GM19397 (cell line): ENCODE measurements at regions not wholly inside any gene's neighbourhood (a gene's known extent, or its start where the extent isn't known, plus 50 kb on each side); places are given as distances from the start of the nearest gene placed in this dataset.

Experiments
- ATAC-seq: cut with Tn5 transposase; IDR thresholded peaks from one replicate; pipeline ENCODE4 v1.9.1; 2021; ENCODE audit warnings: mild to moderate bottlenecking, moderate library complexity; ENCODE audit not compliant: unreplicated experiment

DNA sequence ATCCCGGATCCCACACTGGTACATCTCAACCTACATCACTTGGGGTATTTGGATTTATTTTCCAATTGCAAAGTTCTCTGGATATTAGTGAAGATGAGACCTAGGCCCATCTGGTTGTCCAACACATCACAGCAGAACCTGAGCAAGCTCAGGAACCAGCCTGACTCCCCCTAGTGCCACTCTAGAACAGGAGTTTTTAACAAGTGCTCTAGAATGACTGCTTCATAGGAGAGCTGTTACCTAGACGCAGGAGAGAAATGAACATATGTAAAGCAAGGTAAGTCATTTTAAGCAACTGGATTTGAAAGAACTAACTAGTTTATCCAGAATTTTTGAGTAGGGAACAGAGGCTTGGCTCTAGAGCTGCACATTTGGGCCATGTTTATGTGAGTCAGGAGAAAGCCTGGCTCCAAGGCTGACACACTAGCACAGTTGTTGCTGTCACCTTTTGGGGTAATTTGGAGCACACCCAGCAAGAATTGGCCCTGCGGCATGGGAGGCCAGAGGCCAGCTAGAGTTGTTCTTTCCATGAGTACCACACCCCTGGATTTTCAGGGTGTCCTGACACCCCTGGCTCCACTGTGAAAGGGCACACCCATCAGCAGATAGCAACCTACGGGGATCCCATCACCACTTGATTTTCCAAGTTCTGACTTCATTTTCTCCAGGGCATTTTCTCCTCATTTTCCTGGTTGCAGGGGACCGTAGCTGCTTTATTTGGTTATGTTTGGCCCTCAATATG is 110.9 kb upstream of the LPAR1 start:
- peak; percentile 59 for ATAC-seq

DNA sequence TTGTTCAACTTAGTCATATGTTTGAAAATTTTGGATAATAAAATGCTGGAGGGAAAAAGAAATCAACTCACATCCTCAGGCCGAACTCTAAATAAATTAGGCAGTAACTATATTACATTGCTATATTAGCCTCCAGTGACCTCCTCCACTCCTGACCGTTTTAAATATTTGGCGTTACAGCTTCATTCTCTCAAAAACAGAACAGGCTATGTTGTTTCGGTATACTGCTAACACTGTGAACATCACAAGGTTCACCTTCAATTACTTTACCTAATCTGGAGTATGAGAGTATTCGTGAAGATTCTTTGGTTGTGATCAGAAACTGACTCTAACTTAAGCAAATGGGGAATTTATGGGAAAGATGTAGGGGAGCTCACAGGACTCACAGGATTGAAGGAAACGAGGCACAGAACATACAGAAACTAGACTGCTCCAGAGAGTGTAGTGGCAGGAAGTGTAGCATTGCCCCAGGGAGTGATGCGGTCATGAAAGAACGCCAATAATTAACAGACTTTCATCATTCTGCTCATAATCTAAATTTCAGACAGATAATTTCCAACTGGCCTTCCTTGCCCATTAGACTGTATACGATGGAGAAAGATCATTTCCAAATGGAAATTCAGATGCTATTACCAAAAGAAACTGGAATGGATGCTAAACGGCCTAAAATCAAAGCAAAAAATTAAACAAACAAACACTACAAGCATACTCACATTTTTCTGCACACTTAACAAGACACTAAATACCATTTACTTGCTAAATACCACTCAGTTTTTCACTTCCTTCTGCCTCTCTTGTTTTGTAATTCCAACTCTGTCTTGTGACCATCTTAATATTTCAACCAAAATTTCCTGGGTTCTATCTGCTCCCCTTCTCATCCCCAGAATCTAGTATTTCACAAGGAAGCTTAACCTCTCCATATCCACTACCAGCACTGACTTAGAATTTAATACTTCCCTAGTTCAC is 110.1 kb upstream of the LPAR1 start:
- ATAC-seq, result peak; percentile 65

DNA sequence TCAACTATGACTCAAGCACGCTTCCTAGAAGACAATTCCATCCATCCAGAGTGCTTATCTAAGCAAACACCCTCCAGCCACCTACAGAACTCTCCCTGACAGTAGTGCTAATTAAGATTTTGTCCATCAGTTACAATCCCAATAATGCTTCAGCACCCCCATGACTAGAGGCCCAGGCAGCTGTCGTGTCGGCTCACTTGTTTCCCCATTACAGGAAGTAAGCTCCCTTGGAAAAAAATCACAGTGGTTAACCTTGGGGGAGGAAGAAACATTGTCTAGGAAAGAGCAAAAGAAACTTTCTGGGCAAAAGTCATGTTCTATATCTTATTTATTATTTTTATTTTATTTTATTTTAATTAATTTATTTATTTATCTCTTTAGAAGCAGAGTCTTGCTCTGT is 108.8 kb upstream of the LPAR1 start:
- no peak for ATAC-seq

DNA sequence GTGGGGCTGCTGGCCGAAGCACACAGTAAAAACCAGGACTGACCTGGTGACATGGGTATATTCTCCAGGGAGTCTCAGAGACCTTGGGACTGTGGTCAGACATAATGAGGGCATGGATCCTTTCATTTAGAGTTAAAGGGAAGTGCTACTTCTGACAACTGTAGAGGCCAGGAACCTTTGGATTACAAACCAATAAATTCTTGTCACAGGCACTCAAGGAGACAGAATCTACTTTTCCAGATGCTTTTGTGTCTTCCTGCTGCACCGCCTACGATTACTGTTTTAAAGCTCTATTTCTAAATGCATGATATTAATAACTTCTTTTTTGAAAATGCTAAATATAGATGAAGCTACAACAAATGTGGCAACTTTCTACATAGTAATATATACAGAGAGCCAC is 106.5 kb upstream of the LPAR1 start:
- no peak for ATAC-seq

DNA sequence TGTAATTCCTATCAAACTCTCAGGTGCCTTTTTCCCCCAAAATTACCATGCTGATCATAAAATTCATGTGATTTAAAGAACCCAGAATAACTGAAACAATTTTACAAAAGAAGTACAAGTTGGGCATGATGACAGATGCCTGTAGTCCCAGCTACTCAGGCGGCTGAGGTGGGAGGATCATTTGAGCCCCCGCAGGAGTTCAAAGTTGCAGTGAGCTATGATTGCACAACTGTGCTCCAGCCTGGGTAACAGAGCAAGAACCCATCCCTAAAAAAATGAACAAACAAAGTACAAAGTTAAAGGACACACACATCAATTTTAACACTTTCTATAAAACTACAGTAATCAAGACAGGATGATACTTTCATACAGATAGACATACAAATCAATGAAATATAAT is 97.9 kb upstream of the LPAR1 start:
- ATAC-seq, result no peak

DNA sequence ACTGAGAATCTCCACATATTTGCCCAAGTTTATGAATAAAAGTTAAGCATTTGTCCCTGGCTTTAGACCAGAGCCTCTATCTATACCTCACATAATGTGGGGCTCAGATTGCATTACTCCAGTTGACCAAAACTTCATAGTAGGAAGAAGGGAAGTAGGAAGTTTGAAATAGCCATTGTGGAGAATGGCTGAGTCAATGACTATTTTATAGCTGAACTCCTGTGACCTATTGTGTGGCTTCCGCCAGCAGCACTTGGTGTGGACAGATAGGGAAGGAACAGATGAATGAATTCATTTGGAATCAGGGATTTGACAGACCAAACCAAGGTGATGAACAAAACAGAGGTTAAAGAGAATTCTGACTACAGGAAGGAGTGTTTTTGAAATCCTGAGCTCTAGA is 92.9 kb upstream of the LPAR1 start:
- no peak for ATAC-seq

DNA sequence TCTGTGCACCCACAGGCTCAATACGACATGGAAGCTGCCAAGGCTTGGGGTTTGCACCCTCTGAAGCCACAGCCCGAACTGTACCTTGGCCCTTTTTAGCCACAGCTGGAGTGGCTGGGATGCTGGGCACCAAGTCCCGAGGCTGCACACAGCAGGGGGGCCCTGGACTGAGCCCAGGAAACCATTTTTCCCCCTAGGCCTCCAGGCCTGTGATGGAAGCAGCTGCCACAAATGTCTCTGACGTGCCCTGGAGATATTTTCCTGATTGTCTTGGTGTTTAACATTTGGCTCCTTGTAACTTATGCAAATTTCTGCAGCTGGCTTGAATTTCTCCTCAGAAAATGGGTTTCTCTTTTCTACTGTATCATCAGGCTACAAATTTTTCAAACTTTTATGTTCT is 82.3 kb upstream of the LPAR1 start:
- ATAC-seq, result no peak

DNA sequence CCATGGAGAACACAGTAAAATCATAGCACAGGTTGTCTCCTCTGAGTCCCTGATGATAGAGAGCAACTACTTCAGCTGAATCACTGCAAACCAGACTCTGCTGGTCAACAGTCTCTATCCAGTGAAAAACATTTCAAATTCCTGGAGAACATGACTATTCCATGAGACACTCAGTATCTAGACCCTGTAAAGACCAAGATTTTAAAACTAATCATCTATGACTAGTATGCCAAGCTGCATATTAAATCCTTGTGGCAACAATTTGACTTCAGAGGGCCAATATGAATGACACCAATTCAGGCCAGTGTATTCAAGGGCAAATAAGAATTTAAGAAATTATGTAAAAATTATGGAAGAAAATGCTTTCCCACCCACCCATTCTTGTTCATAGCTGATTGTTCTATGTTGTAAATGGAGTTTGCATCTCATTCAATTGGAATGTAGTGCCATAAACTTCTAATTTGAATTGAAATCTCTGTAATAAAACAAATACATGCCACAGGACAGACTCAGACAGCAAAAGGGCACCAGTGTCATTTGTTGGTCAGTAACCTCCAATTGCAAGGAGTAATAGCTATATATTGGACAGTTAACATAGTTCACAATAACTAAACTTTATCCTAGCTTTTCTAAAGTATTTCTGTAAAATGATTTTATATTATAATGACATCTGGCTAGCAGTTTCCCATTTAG is 80.1 kb upstream of the LPAR1 start:
- ATAC-seq, result no peak

DNA sequence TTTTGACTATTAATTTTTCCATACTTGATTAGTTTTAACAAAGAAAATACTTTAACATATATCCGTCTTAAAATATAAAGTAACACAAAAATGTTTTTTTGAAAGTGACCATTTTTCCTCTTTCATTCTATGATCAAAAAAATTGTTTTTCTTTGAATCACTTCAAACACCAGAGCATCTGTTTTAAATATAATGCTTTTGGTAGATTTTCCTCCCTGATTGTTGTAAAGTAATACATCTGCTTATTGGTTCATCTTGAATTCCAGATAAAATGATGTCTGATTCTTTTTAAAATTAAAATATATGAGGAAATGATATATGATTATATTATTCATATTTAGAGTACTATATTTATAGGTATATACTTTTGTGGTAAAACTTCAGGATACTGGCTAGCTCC is 76.2 kb upstream of the LPAR1 start:
- no peak for ATAC-seq

DNA sequence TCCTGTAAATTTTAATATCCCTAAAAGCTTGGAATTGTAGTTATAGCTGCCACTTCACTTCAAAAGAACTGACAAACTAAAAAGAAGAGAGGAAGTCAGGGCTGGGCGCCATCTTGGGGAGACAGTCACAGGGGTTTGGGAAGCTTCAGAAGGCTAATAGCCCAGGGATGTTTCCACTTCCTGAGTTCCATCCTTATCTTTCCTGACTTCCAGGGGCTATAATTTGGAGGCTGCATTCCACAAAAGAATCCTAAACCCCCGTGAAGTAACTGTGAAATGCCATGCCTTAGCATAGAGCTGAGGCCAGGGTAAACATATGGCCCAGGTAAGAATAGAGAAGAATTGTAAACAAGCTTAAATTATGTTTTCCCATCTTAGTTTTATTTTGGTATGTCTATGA is 75.4 kb upstream of the LPAR1 start:
- no peak for ATAC-seq

DNA sequence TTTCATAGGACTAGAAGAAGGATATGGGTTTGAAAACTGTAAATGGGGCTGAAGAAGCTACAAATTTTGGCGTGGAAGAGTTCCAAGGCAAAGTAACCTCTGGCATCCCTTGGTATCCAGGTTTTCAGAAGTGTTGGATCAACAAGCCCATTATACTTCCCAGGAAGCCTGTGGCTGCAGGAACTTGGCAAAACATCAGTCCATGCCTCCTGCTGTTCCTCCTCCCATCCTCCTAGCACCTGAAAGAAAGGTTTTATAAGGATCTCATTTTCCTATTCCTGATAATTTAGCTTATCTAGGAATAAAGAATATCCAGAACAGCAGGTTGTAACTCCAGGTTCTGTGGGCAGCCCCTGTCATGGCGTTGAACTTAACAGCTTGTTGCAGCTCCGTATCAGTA is 72.5 kb upstream of the LPAR1 start:
- no peak for ATAC-seq

DNA sequence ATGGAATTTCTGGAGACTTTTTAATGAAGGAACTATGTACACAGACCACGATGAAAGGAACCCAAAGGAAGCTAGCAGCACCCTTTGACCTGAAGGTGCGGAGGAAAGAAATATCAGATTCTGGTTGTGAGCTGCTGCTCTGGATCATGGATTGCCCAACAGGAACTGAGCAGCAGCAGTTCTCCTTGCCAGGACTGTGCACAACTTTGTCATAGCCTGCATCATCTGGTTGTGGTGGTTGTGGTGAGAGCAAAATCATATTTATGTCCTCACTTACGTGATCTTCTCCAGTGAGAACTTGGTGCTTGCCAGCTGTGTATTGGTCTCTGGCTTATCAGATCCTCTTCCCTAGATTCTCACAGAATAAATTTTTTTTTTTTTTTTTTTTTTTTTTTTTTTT is 70.7 kb upstream of the LPAR1 start:
- no peak for ATAC-seq

DNA sequence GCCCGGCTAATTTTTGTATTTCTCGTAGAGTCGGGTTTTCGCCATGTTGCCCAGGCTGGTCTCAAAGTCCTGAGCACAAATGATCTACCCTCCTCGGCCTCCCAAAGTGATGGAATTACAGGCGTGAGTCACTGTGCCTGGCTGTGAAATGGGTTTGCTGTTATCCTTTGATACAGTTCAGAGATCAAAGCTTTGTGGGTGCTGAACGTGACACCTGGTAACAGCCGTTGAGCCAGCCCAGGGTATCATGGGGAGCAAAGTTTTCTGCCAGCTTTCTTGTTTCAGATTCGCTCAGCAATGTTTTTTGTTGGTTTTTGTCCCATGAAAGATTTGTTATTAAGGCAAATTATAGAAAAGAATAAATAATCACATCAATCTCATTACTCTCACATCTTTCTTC is 68.9 kb upstream of the LPAR1 start:
- no peak for ATAC-seq

DNA sequence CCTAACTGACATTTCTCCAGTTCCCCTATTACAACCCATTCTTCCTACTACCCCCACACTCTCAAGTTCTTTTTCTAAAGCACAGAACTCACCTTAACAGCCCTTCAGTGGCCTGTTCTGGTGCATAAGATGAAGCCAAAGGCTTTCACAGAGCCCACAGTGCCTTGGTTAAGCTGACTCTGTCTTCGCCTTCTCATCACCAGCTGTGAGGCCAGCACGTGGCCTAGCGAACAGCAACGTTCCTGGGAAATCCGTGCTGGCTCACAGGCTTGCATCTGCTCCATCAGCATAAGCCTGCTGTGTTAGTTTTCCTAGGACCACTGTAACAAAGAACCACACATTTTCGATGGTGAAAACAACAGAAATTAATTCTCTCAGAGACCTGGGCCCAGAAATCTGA is 67.9 kb upstream of the LPAR1 start:
- no peak for ATAC-seq

DNA sequence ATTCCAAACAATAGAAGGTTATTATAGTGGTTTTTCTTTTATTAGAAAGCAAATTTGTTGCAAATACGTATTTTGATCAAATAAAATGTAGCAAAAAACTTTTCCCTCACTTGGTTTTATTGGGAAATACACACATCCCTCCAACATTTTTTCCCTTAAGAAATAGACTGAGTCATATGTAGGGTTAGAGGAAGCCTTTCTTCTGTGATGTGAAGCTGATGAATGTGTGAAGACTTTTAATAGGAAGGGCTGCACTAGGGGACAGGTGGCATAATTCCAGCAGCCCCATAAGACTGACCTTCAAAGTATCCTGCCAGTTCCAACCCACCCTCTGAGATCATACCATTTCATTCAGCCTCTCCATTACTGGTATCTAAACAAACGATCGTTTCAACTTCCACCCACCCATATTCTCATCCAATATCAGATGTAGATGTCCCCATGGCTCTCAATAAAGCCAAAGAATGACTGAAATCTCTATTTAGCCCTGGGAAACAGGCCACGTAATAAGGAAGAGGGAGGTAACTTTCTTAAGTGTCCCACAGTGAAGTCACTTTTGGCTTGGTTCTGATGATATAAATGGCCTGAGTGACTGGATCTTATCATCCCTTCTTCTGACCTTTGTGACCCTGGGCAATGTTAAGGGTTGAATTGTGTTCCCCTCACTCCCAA is 64.7 kb upstream of the LPAR1 start:
- no peak for ATAC-seq

DNA sequence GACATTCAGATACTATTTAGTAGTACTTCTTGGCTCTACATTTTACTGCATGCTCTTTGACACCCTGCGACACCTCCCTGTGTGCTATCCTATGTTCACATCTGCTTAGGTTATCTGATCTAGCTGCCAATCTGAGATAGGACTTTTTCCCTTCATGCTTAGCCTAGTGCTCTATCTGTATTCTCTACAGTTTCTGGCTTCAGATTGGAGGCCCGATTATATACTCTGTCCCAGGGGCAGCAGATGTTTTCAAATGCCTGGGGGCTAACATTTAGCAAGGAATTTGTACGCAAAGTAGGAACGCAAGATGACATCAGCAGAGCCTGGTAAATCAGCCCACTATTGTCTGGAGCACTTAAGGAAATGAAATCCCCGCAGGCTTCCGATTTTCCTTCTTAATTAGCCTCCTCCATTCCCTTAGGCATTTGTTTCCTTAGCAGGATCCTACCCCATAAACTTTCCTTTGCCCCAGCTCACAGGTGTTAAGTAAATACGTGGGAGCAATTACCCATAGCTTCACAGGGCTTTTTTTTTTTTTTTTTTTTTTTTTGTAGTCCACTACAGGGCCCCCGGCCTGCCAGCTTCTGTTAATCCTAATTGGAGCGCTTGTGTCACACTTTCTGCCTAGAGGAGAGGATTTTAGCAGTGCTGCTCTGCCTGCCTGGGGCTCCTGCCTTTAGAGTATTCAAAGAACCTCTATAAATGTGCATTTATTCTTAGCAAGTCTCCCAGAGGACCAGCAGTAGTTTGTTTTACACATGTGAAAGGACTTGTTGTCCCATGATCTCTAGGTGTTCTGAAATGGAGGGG is 61.1 kb upstream of the LPAR1 start:
- no peak for ATAC-seq

DNA sequence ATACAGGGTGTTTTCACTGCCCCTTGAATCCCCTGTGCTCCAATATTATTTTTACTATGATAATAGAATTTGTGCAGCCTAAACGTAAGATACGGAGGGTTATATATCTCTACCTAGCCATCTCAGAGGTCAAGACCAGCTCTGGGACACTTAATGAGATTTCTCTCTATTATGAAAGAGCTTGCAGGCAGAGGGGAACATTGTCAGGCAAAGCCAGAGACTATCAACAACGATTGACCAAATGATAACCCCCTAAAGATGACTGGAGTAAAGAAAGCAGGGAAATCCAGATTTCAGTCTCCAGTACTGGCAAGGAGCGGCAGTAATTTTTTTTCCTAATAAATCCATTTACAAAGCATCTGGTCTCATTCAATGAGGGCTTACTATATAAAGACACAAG is 59.8 kb upstream of the LPAR1 start:
- no peak for ATAC-seq

DNA sequence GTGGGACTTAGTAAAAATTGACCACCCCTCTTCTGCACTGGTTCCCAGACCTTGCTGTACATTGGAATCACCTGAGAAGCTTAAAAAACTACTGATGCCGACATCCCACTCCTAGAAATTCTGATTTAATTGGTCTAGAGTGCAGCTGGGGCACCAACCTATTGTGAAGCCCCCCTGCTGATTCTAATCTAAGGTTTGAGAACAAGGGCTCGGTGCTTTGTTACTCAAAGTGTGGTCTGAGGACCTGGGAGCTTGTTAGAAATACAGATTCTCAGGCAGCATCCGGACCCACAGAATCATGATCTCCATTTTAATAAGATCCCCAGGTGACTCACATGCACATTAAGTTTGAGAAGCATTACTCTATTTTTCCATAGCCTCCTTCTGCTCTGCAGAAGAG is 57.8 kb upstream of the LPAR1 start:
- ATAC-seq, result no peak

DNA sequence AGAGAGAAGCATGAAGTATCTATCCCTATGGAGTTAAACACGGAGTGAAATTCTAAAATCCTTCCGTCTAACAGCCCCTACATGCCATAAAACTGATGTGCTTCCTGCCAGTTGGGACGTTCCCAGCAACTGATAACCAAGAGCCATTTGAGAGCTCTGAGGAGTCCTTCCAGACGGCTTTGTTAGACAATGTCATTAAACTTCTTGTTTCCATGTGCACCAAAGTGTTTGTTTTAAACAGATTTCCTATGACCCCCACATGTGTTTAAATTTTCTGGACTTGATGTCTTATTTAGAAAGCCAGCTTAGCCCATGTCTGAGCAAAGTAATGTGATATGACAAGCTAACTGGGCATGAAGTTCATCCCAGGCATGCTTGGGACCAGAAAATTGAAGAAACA is 57.2 kb upstream of the LPAR1 start:
- ATAC-seq, result no peak

DNA sequence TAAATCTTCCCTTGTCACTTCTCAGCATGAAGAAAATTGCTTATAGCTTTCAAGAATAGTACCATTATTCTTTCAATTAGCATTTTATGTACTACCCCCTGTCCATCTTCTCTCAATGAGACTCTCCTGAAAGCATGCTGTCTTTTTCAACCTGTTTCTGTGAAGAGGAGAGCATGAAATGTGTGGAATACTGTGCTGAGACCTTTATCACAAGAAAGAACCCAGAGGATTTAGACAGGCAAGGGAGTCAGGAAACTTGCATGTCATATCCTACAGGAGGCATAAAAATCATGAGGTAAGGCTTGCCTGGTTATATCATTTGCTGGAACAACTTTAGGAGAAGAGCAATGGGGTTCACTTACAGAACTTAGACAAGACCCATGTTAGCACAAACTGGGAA is 56.7 kb upstream of the LPAR1 start:
- ATAC-seq, result no peak
